HG03571 (cell line): ENCODE measurements at regions not wholly inside any gene's neighbourhood (a gene's known extent, or its start where the extent isn't known, plus 50 kb on each side); places are given as distances from the start of the nearest gene placed in this dataset.

Source experiments
- ATAC-seq: cut with Tn5 transposase; IDR thresholded peaks from one replicate; pipeline ENCODE4 v1.9.1; 2021; ENCODE audit not compliant: unreplicated experiment

GRCh38 chr2:128549094-128549493 is 230.4 kb upstream of the HS6ST1 start:
- no peak for ATAC-seq

GRCh38 chr2:128549646-128550260 is 231.1 kb upstream of the HS6ST1 start:
- ATAC-seq, result no peak

- ATAC-seq, result no peak
Observed at GRCh38 chr2:128550389-128550788, 231.7 kb upstream of the HS6ST1 start.

- no peak for ATAC-seq
Observed at GRCh38 chr2:128550801-128551416, 232.2 kb upstream of the HS6ST1 start.

GRCh38 chr2:128551435-128551834 is 232.8 kb upstream of the HS6ST1 start:
- no peak for ATAC-seq

- ATAC-seq, result no peak
Observed at GRCh38 chr2:128552141-128552805, 233.6 kb upstream of the HS6ST1 start.

GRCh38 chr2:128552806-128553551 is 234.3 kb upstream of the HS6ST1 start:
- ATAC-seq, result no peak

GRCh38 chr2:128554151-128554769 is 235.6 kb upstream of the HS6ST1 start:
- ATAC-seq, result no peak

- no peak for ATAC-seq
Observed at GRCh38 chr2:128555433-128555832, 236.8 kb upstream of the HS6ST1 start.

- ATAC-seq, result no peak
Observed at GRCh38 chr2:128556089-128556488, 237.4 kb upstream of the HS6ST1 start.

- ATAC-seq, result no peak
Observed at GRCh38 chr2:128556633-128557032, 238.0 kb upstream of the HS6ST1 start.

- no peak for ATAC-seq
Observed at GRCh38 chr2:128557069-128557468, 238.4 kb upstream of the HS6ST1 start.

- no peak for ATAC-seq
Observed at GRCh38 chr2:128557831-128558241, 239.2 kb upstream of the HS6ST1 start.

- ATAC-seq, result no peak
Observed at GRCh38 chr2:128558441-128558840, 239.8 kb upstream of the HS6ST1 start.

GRCh38 chr2:128558895-128559532 is 240.3 kb upstream of the HS6ST1 start:
- ATAC-seq, result no peak

GRCh38 chr2:128559533-128560515 is 241.2 kb upstream of the HS6ST1 start:
- ATAC-seq, result no peak

- no peak for ATAC-seq
Observed at GRCh38 chr2:128560718-128561117, 242.1 kb upstream of the HS6ST1 start.

- no peak for ATAC-seq
Observed at GRCh38 chr2:128562471-128563347, 244.0 kb upstream of the HS6ST1 start.

- no peak for ATAC-seq
Observed at GRCh38 chr2:128563348-128563687, 244.7 kb upstream of the HS6ST1 start.
